Sigmoid colon (tissue), 3 donors: ENCODE measurements at regions not wholly inside any gene's neighbourhood (a gene's known extent, or its start where the extent isn't known, plus 50 kb on each side); places are given as distances from the start of the nearest gene placed in this dataset.

Source experiments
- POLR2A ChIP-seq, 2 donors: fragments of 450-650 bp; IDR thresholded peaks; one replicate each; pipeline ENCODE4 v1.6.1; 2016; ENCODE audit warnings: antibody characterized with exemption in 2 of 2, mild to moderate bottlenecking in 2 of 2, moderate library complexity in 2 of 2
- TF ChIP-seq, protein P1 (sequence below), 4 experiments: fragments of 450-650 bp in 3 of 4; fragments of 200-600 bp in 1 of 4; IDR thresholded peaks; one replicate each; pipeline ENCODE4 v1.5.1; 2016 to 2019; ENCODE audit warnings: antibody characterized with exemption in 4 of 4, mild to moderate bottlenecking in 3 of 4, moderate library complexity in 2 of 4

DNA sequence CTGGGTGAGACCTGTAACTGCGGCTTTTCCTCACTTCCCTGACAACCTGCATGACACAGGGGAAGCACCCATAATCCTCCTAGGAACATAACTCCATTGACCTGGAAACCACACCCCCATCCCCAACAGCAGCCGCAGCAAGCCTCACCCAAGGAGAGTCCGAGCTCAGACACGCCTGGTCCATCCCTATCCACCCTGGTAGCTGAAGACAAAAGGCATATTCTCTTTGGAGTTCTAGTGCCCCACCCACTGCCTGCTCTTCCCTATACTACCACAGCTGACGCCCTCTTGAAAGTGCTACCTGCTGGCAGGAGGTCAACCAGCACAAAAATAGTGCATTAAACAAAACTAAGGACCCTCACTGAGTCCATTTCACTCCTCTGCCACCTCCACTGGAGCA is 1080.9 kb upstream of the IGFBP7 start:
- TF ChIP-seq POLR2A (IDR thresholded peaks at IDR 0.05): no peak
- TF ChIP-seq, protein P1, sequence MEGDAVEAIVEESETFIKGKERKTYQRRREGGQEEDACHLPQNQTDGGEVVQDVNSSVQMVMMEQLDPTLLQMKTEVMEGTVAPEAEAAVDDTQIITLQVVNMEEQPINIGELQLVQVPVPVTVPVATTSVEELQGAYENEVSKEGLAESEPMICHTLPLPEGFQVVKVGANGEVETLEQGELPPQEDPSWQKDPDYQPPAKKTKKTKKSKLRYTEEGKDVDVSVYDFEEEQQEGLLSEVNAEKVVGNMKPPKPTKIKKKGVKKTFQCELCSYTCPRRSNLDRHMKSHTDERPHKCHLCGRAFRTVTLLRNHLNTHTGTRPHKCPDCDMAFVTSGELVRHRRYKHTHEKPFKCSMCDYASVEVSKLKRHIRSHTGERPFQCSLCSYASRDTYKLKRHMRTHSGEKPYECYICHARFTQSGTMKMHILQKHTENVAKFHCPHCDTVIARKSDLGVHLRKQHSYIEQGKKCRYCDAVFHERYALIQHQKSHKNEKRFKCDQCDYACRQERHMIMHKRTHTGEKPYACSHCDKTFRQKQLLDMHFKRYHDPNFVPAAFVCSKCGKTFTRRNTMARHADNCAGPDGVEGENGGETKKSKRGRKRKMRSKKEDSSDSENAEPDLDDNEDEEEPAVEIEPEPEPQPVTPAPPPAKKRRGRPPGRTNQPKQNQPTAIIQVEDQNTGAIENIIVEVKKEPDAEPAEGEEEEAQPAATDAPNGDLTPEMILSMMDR (IDR thresholded peaks at IDR 0.05): no peak
